ENCODE measurements at regions not wholly inside any gene's neighbourhood (a gene's known extent, or its start where the extent isn't known, plus 50 kb on each side); places are given as distances from the start of the nearest gene placed in this dataset.
A peak's percentile ranks its signal among the peaks of the same experiment; 100 is the strongest.

- POLR2A ChIA-PET (ENCODE audit: partially characterized antibody), result no interaction called here
Observed at GRCh38 chr22:27558658-27559371, 242.7 kb downstream of the MN1 start.

More at GRCh38 chr22:27558658-27559371, 242.7 kb downstream of the MN1 start:
- Histone ChIP-seq H3K18ac (ENCODE audit: extremely low read depth, low read length) (no peak overlapping the region; the same call in 1 of the 2 replicates), H3K9me3 (ENCODE audit: insufficient read depth in 2 of 2, low read depth in 1 of 2, low read length in 1 of 2) (no peaks in the 10 kb centered on the region), H2BK15ac (ENCODE audit: low read length) (no peak overlapping the region), H2BK20ac (ENCODE audit: low read length) (no peak overlapping the region), H3K9ac (replicated peaks in 1 of 4; ENCODE audit: extremely low read depth in 1 of 4, low read depth in 3 of 4, low read length in 3 of 4) (no peak overlapping the region), H3K36me3 (ENCODE audit: control insufficient read depth in 2 of 4, insufficient read depth in 4 of 4, low read length in 3 of 4) (no peaks in the 10 kb centered on the region), H4K8ac (ENCODE audit: extremely low read depth, insufficient read depth, low read length) (no peak overlapping the region), H2AFZ (ENCODE audit: low read length) (no peak overlapping the region), H2BK120ac (replicated peaks; ENCODE audit: low read depth, low read length) (no peak overlapping the region), H2BK12ac (ENCODE audit: low read depth, low read length) (no peak overlapping the region), H3K4me2 (ENCODE audit: insufficient read depth in 1 of 2, low read depth in 2 of 2, low read length in 2 of 2) (no peak overlapping the region), H3K14ac (ENCODE audit: insufficient read length) (no peak overlapping the region), H3K79me2 (ENCODE audit: control insufficient read depth in 1 of 2, insufficient read depth in 2 of 2, low read length in 2 of 2) (no peaks in the 10 kb centered on the region), H4K20me1 (replicated peaks in 1 of 2; ENCODE audit: control insufficient read depth in 1 of 2, insufficient read depth in 2 of 2, low read length in 2 of 2) (no peaks in the 10 kb centered on the region), H2AK5ac (ENCODE audit: low read depth, low read length) (no peak overlapping the region), H3K27ac (ENCODE audit: low read depth, low read length) (no peak overlapping the region), H4K91ac (replicated peaks; ENCODE audit: insufficient read length, low read length) (no peak overlapping the region), H3K27me3 (replicated peaks in 1 of 4; ENCODE audit: control insufficient read depth in 3 of 4, extremely low read depth in 1 of 4, insufficient read depth in 3 of 4, low read length in 3 of 4) (no peaks in the 10 kb centered on the region; a peak in 1 of 7 replicates), H3K79me1 (ENCODE audit: low read depth, low read length) (no peaks in the 10 kb centered on the region), H3K23ac (ENCODE audit: insufficient read length) (no peak overlapping the region), H3K4ac (replicated peaks; ENCODE audit: insufficient read length, low read depth, low read length) (no peak overlapping the region), H3K4me3 (ENCODE audit: extremely low read depth in 1 of 4, insufficient read depth in 2 of 4, low read depth in 3 of 4, low read length in 4 of 4) (no peak overlapping the region), H3K4me1 (replicated peaks in 1 of 4; ENCODE audit: control insufficient read depth in 3 of 4, insufficient read depth in 4 of 4, low read length in 3 of 4) (peaks cover 0 to 5% (median 0%) of the 10 kb centered on the region in 4 experiments; a peak in 2 of 7 replicates), H3K56ac (replicated peaks; ENCODE audit: insufficient read length, low read depth, low read length) (no peak overlapping the region), H3K23me2 (ENCODE audit: low read depth, low read length) (no peaks in the 10 kb centered on the region), H4K5ac (ENCODE audit: insufficient read length, low read depth, low read length) (no peak overlapping the region), H2BK5ac (ENCODE audit: low read depth, low read length) (no peak overlapping the region)
- TF ChIP-seq POU5F1 (IDR thresholded peaks at IDR 0.05; ENCODE audit: low read depth, low read length) (no peak), KDM1A (IDR thresholded peaks at IDR 0.05; ENCODE audit: borderline replicate concordance, low read length) (peak; percentile 76; the same call in 1 of the 2 replicates), SP2 (IDR thresholded peaks at IDR 0.05; ENCODE audit: low read length) (no peak)
- CTCF ChIA-PET (ENCODE audit: partially characterized antibody), result interaction anchor here (0.6 to 1.5 kb wide), 3 partner anchors 16 to 123 kb away, joined by 3 to 4 read pairs (median 4); no protein-coding TSS in a partner anchor
- 94% methylated on average over 11 of the region's 11 CpGs; no CpG with 5 or more reads in 1 of the 2 experiments for WGBS, 2 experiments (ENCODE audit: extremely low coverage in 1 of 2, insufficient coverage in 1 of 2, insufficient read length in 1 of 2, insufficient replicate concordance in 2 of 2, low coverage in 1 of 2, low lambda C conversion rate in 2 of 2, missing lambda C conversion rate in 1 of 2)
- DNase-seq (ENCODE audit: low read depth in 1 of 2, low spot score in 2 of 2) (no peak), FAIRE-seq (no peak)

Measured in H1 (cell line).